CD4-positive, alpha-beta T cell treated with Interleukin-6 at 100 ng/mL for 8 hours (primary cell): ENCODE measurements at regions not wholly inside any gene's neighbourhood (a gene's known extent, or its start where the extent isn't known, plus 50 kb on each side); places are given as distances from the start of the nearest gene placed in this dataset.

Experiments used
- DNase-seq: peaks from one replicate; pipeline ENCODE4 v3.0.0-alpha.2; 2020; ENCODE audit warnings: mixed read lengths, low spot score

GRCh38 chr10:128373831-128374230 lies 247.6 kb upstream of the MKI67 start:
- no peak for DNase-seq

GRCh38 chr10:128375171-128375570 lies 248.9 kb upstream of the MKI67 start:
- DNase-seq = no peak

GRCh38 chr10:128377364-128377987 lies 251.3 kb upstream of the MKI67 start:
- DNase-seq = no peak

- DNase-seq = no peak
These were observed 251.8 kb upstream of the MKI67 start for GRCh38 chr10:128377988-128378387.

- DNase-seq = no peak
These were observed 254.7 kb upstream of the MKI67 start for GRCh38 chr10:128380946-128381345.

GRCh38 chr10:128382225-128382624 lies 256.0 kb upstream of the MKI67 start:
- DNase-seq = no peak

GRCh38 chr10:128384831-128385230 lies 258.6 kb upstream of the MKI67 start:
- no peak for DNase-seq

GRCh38 chr10:128386231-128386630 lies 260.0 kb upstream of the MKI67 start:
- DNase-seq = no peak

GRCh38 chr10:128386816-128387604 lies 260.8 kb upstream of the MKI67 start:
- no peak for DNase-seq

- no peak for DNase-seq
These were observed 264.4 kb upstream of the MKI67 start for GRCh38 chr10:128390596-128390995.

GRCh38 chr10:128393546-128393945 lies 267.3 kb upstream of the MKI67 start:
- DNase-seq = no peak

- DNase-seq = no peak
These were observed 271.9 kb upstream of the MKI67 start for GRCh38 chr10:128398118-128398517.

- DNase-seq = no peak
These were observed 272.8 kb upstream of the MKI67 start for GRCh38 chr10:128398999-128399398.

GRCh38 chr10:128400564-128400963 lies 274.3 kb upstream of the MKI67 start:
- DNase-seq = no peak

- no peak for DNase-seq
These were observed 279.2 kb upstream of the MKI67 start for GRCh38 chr10:128405450-128405849.

GRCh38 chr10:128411643-128412042 lies 285.4 kb upstream of the MKI67 start:
- DNase-seq = no peak

GRCh38 chr10:128414568-128414967 lies 288.3 kb upstream of the MKI67 start:
- no peak for DNase-seq

- DNase-seq = no peak
These were observed 290.0 kb upstream of the MKI67 start for GRCh38 chr10:128416231-128416630.

- DNase-seq = no peak
These were observed 291.6 kb upstream of the MKI67 start for GRCh38 chr10:128417826-128418225.

- DNase-seq = no peak
These were observed 292.6 kb upstream of the MKI67 start for GRCh38 chr10:128418819-128419218.

- no peak for DNase-seq
These were observed 293.3 kb upstream of the MKI67 start for GRCh38 chr10:128419466-128420019.

GRCh38 chr10:128420623-128421022 lies 294.4 kb upstream of the MKI67 start:
- no peak for DNase-seq

- no peak for DNase-seq
These were observed 295.3 kb upstream of the MKI67 start for GRCh38 chr10:128421371-128422160.
